GM21515 (cell line): ENCODE measurements at regions not wholly inside any gene's neighbourhood (a gene's known extent, or its start where the extent isn't known, plus 50 kb on each side); places are given as distances from the start of the nearest gene placed in this dataset.
"Not testable (repeated sequence)": the region's sequence is repeated elsewhere in the genome, so short reads cannot be mapped to it uniquely, and the experiment has no call there.

Source experiments
- ATAC-seq: cut with Tn5 transposase; IDR thresholded peaks from one replicate; pipeline ENCODE4 v1.9.1; 2021; ENCODE audit not compliant: unreplicated experiment

DNA sequence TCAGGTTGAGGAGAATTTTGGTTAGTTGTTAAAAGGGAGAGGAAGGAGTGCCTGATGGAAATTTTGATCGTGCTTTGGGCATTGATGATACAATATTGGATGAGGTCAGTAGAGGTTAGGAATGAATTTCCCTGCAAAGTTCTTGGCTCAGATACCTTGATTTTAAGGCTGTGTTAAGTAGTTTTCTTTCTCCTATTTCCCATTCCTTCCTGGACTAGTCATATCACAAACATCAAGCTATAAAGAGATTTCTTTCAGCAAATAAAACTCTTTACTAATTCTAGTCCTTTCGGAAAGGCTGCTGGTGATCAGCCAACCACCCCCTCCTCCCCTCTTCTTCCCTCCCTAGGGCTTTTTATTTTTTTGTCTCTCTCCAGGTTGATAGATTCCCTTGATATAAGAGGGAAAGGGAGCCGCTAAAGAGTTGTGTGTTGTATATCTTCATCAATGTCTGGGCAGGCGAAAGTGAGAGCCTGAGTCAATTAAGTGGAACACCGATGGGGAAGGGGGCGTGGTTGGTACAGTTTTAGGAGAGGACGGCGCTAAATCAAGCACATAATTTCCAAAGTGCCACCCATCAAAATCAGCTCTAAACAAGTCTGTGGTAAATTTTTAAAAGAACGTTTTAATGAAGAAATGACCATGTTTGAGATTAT, 100.1 kb upstream of the PLXNA2 start:
- ATAC-seq: no peak

DNA sequence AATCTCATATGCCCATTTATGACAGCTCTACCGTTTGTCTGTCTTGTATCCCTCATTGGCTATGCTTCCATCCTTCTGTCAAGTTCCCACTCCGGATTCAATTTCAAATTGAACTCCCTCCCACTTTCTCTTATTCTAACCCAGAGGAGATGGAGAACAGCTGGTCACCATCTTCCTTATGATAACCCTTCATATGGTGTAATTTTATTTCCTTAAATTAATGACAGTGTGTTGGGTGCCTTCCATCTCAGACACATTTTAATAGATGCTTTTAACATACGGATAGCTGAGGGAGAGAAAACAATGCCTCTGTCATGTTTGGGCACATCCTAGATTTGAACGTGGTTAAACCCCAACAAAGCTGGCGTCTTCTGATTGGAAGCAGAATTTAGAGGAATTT, 103.0 kb upstream of the PLXNA2 start:
- no peak for ATAC-seq

DNA sequence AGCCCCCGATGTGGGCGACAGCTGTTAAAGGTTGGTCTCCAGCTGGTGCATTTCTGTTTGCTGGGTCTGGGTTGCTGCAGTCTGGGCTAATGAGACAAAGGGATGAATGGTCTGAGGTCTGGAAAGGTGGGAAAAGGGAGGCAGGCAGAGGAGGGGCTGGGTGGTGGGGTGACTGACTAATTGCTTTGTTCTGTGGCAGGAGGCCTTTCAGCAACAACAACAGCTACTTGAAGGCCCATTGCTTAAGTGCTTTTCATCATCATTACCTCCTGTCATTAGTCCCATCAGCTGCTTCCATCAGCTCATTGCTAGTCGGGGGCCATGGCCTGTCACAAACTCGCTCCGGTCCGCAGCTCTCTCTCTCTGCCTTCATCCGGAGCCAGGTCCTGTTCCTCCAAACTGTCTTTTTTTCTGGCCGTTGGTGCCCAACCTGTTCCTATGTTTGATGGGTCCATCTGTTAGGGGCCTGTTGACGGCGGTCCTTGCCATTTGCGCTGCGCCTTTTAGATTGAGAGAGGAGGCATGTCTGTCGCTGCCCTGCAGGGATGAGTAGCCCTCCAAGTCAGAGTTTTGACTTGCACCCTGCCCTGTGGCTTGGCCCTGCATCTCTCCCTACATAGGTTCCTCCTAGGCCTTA, 105.6 kb upstream of the PLXNA2 start:
- no peak for ATAC-seq

DNA sequence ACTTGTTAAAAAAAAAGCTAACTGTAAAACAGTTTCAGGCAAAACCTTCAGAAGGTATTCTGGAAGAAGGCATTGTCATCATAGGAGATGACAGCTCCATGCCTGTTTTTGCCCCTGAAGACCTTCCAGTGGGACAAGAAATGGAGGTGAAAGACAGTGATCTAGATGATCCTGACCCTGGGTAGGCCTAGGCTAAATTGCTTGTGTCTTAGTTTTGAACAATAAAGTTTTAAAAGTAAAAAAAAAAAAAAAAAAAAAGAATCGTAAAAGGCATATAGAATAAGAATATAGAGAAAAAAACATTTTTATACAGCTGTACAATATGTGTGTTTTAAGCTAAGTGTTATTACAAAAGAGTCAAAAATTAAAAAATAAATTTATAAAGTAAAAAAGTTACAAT, 106.6 kb upstream of the PLXNA2 start:
- ATAC-seq: no peak

DNA sequence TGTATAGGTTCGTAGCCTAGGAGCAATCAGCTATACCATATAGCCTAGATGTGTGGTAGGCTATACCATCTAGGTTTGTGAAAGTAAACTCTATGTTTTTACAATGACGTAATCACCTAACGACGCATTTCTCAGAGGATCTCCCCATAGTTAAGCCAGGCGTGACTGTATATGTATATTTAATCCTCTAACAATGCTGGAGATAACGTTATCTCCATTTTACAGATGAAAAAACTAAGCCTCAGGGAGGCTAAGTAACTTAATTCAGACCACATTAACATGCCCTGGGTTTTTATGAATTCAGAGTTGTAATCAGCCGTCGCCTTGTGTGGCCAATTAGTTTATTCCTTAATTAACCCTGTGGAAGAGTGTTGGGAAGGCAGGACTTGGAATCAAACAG, 107.7 kb upstream of the PLXNA2 start:
- no peak for ATAC-seq

DNA sequence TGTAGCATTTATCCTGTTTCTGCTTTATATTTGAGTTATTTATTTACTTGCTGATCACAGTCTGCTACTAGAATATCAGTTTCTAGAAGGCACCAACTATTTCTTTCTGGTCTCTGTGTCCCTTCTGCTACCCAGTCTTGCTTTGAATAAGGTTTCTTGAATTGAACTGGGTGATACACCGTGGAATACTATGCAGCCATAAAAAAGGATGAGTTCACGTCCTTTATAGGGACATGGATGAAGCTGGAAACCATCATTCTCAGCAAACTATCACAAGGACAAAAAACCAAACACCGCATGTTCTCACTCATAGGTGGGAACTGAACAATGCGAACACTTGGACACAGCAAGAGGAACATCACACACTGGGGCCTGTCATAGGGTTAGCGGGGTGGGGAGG, 109.6 kb upstream of the PLXNA2 start:
- ATAC-seq: not testable (repeated sequence)

DNA sequence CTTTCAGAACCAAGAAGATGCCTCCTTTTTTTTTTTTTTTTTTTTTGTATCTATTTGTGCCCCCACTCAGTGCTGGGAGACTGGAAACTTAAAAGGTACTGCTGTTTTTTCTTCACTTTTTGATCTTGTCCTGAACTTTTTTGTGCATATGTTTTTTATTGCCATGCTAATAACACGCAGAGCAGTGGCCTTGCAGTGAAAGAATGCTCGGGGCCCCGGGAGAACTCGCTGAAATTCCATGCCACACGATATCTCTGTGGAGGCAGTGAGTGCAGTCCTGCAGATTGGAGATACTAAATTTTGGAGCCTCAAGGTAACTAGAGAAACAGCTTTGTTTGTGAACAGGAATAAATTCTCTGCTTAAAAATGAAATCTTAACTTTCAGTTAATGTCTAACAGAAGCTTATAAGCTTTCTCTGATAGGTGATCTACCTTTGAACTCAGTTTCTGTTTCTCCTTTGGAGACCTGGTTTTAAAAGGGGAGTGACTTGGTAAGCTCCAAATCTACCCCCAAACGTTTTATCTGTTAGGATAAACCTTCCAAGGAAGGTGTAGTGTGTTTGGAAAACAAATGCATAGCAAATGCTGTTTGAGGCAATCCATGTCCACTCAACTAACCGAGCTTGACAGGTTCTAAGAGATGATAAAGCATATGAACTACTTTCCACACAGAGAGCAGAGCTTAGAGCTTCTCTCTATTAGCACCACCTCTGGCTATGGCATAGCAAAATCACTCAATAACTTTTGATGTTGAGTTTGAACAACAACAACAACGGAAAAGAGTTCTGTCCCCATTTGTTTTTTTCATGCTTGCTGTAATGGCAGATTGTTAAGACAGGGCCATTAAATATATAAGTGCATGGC, 113.7 kb upstream of the PLXNA2 start:
- ATAC-seq: no peak

DNA sequence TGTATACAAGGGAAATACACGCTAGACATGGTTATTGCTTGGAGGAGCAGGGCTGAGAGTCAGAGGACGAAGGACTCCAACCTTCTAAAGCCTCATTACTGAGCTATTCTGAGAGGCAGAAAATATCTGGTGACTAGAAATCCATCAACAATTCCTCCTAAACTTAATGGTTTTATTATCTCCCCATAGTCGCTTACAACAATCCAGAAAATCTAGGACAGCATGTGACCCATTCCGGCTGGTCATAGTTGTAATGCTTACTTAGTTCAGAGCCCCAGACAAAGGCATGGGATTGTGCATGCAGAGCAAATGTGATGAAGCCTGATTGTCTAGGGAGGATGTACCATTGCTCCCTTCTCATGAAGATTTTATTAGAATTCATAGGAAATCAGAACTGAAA, 114.5 kb upstream of the PLXNA2 start:
- ATAC-seq: no peak

DNA sequence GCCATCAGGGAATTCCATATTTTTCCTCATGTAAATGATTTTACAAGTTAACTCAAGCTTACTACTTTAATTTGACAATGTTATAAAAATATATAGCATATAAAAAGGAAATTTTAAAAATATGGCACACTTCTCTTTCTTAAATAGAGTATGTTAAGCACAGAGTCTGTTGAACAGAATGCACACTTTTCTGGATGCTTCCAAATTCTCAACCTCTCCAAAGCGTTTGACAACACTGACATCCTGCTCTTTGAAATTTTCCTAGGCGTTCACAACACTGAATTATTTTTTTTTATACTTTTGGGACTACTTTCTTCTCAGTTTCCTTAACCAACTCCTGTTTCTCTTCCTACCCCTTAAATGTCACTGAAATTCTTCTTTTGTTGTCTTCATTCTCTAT, 117.8 kb upstream of the PLXNA2 start:
- no peak for ATAC-seq

DNA sequence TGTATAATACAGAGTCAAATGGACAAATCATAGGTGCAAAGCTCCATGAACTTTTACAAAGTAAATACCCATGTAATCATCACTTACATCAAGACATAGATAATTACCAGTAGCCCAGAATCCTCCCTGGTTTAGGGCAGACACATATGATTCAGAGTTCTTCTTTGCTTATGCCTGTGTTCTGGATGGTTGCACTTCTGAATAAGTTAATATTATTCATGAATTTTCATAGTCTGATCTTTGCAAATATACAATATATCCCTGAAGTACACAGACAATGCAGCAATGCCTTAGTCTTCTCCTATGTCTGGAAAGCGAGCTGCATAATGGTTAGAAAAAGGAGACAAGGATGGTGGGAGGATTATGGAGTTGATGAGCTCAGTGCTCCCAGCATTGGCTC, 122.4 kb upstream of the PLXNA2 start:
- no peak for ATAC-seq

DNA sequence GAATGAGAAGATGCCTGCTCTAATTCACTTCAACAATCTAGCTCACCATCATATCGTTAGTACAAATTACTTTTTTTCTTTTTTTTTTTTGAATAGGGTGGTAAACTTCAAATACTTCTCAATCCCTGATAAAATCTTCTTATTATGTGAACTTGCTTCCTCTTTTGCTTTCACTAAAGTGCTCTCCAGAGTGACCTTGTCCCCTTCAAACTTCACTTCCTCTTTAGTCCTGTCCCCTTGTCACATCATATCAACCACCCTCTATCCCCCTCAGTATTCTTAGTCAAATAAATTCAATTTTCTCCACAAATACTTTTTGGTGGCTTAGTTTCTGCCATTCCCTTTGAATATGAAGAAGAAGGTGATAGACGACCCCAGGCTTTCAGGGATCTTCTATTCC, 124.9 kb upstream of the PLXNA2 start:
- no peak for ATAC-seq

DNA sequence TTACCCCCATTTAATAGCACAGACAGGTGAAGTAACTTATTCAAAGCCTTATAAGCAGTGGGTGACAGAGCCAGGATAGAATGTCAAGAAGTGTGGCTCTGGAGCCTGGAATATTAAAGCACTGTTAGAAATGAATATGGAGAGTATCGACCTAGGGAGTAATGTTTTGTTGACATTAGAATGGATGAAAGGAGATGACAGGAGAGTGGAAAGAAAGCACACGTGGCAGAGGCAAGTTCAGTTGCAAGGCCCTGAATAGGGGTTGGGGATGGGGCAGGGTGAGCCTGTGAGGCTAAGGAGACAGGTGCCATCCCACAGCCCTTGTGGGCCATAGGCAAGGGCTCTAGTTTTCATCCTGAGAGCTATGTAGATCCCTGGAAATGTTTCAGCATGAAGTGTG, 125.5 kb upstream of the PLXNA2 start:
- ATAC-seq: no peak

DNA sequence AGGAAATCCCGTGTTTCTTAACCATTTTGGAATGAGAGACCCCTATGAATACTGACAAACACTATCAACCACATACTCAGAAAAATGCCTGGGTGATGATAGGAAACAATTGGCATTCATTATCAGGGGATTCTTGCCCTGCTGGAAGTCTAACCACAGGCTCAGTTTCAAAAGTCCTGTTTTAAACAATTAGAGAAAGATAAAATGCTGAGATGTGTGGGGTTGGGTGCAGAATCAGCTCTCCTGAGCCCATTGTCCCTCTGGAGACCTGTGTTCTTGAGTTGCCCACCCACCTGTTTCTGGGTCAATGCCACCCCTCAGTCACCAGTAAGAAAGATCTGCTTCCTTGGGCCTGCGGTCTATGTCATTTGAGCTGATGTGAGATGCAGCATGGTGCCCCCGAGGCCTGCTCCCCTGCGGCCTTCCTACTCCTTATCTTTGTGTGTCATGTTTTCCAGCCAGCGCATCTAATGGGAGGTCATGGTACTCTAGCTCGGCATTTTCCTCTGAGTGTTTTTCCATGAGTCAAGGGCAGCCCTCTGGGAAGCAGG, 130.3 kb upstream of the PLXNA2 start:
- no peak for ATAC-seq

DNA sequence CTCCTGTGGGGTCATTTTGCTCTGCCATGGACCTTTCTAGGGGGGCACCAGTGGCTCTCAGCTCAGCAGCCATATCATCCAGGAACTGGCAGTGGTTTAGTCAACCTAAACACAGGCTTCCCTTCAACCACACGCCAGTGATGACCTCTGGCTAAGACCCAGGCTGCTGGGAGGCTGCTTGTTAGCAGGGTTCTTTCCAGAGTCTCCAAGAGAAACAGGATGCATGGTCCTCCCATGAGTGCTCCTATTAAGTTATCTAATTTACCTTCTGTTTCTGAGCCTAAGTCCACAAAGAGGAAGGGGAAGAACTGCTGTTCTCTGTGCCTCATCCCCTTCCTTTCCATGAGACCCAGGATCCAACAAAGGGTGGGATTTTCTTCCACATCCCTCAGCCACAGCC, 137.3 kb upstream of the PLXNA2 start:
- ATAC-seq: no peak

DNA sequence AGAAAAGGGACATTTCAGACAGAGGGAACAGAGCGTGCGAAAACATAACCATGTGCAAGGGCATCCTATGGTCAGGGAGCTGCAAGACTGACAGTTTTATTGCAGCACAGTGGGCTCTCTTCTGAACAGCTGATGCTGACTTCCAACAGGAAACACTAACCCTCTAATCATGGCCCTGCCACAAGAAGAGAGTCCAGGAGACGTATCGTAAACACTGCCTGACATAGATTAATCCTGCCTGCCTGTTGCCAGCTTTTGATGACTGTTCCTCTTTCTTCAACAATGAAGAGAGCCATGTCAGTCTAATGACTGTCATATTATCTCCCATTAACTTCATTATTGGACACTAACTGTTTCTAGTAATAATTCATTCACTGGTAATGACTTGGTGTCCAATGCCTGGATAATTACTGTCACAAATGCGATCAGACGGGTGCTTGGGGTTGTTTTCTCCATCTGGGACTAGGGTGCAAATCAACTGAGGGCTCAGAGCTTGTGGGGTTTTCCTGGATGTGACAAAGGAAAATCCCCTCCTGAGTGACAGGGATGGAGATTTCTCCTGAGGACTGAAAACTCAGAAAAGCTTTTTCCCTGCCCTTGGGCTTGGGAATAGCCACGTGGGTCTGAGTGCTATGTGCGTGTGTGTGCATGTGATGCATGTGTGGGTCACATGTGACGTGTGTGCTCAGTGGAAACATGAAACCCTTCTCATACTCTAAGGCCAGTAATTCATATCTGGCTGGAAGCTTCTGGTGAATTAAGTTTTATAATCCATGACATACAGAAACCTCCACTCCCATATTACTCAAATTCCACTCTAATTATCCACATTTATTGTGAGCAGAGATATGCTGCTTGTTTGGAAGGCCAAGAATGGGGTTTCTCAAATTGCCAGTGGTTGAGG, 144.0 kb upstream of the PLXNA2 start:
- no peak for ATAC-seq

DNA sequence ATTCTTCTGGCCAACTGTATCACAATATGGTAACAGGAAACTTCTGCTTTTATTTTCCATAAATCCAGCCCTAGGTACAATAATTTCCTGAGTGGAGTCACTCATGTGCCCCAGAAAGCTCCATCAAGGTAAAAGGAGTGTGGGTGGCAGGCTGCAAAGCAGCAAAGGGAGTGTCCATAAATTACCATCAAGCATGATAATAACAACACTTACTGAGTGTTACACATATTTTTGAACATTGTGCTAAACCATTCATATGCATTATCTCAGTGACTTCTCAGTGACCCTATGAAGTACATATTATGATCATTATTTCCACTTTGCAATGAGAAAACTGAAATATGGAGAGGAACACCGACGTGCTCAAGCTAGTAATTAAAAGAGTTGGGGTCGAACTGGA, 149.2 kb upstream of the PLXNA2 start:
- ATAC-seq: no peak

DNA sequence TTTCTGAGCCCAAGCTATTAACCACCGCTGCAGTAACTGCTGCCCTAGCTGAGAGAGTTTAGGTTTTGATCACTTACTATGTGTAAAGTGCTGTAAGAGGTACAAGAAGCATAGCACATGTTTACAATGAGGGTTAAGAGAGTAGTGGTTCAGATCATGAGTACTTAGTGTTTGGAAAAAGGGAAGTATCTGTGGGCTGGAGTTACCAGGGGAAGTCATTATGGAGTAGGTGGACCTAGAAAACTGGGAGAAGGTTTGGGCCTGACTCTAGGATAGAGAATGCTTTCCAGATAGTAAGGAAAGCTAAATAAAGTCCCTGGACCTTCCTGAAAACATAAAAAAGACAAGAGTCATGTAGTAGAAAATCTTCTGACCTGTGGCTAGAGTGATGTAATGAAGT, 149.6 kb upstream of the PLXNA2 start:
- ATAC-seq: no peak

DNA sequence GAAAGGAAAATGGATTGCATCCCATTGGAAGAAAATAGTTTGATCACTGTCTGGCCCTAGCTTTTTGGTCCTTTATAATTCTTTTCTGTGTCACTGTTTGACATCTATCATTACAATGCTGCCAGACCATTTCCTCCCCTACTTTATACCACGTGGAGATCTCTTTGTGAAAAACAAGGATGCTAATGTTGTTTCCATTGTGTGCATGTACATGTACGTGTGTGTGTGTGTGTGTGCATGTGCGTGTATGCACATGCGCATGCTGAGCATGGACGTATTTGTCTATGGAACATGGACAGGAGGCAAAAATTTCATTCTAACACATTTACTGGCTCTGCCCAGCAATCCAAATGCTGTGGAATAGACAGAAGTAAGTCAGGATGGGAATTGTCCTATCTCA, 153.1 kb upstream of the PLXNA2 start:
- ATAC-seq: no peak

DNA sequence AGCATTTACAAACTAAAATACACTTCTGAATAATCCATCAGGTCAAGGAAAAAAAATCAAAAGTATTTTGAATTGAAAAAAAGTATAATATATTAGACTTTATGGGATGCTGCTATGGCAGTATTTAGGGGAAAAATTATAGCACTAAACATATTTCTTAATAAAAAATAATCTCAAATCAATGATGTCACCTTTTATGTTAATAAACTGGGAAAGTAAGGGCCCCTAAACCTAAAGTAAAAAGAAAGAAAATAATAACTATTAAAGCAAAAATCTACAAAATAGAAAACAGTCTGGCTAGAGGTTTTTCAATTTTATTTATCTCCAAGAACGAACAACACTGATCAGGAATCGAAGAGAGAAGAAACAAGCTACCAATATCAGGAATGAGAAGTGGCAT, 160.8 kb upstream of the PLXNA2 start:
- ATAC-seq: no peak

DNA sequence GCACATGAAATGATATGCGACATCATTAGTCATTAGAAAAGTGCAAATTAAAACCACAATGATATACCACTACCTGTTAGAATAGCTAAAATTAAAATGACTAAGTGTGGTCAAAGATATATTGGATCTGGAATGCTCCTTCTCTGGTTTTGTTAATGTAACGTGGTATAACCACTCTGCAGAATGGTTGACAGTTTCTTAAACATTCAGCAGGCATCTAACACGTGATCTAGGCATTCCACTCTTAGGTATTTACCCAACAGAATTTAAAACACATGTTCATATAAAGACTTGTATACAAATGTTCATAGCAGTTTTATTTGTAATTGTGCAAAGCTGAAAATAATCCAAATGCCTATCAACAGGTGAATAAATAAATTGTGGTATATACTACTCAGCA, 165.0 kb upstream of the PLXNA2 start:
- no peak for ATAC-seq

DNA sequence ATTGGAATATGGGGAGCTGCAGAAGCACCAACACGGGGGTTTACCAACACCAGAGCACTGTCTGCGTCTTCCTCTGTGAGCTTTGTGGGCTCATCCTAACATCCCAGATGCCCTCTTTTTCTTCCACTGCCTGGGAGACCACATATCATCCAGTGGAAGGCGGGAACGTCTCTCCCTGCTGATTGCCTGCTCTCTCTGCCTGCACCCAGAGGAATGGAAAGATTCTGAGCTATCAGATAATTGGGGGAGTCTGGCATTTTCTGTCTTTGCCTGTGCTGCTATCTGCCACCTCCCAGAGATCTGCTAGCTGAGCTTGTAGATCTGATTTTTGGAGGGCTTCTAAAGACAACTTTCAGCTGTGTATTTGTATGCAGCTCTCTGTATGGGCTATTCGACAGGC, 166.2 kb upstream of the PLXNA2 start:
- no peak for ATAC-seq
